ENCODE measurements at regions not wholly inside any gene's neighbourhood (a gene's known extent, or its start where the extent isn't known, plus 50 kb on each side); places are given as distances from the start of the nearest gene placed in this dataset.

GRCh38 chr1:186754542-186755145 lies 74.1 kb upstream of the PLA2G4A start:
- no peak for DNase-seq (ENCODE audit: low read depth in 1 of 2, low spot score in 2 of 2)
- CTCF ChIA-PET (ENCODE audit: partially characterized antibody), result interaction anchor here (0.6 kb wide), 1 partner anchor 8 kb away, joined by 4 read pairs; no protein-coding TSS in a partner anchor
- H3K27ac ChIP-seq (ENCODE audit: low read depth, low read length), result no peak overlapping the region
- no peak overlapping the region for H3K18ac ChIP-seq (ENCODE audit: extremely low read depth, low read length)
- H2BK15ac ChIP-seq (ENCODE audit: low read length), result no peak overlapping the region
- POLR2A ChIA-PET (ENCODE audit: partially characterized antibody), result interaction anchor here (0.6 kb wide), 1 partner anchor 326 kb away, joined by 3 read pairs; no protein-coding TSS in a partner anchor
- no peaks in the 10 kb centered on the region for H4K20me1 ChIP-seq (replicated peaks in 1 of 2; ENCODE audit: control insufficient read depth in 1 of 2, insufficient read depth in 2 of 2, low read length in 2 of 2)
- no peak overlapping the region for H3K14ac ChIP-seq (ENCODE audit: insufficient read length)
- no peak overlapping the region for H3K56ac ChIP-seq (replicated peaks; ENCODE audit: insufficient read length, low read depth, low read length)
- H3K79me2 ChIP-seq (ENCODE audit: control insufficient read depth in 1 of 2, insufficient read depth in 2 of 2, low read length in 2 of 2), result no peaks in the 10 kb centered on the region
- no peak overlapping the region for H2AFZ ChIP-seq (ENCODE audit: low read length)
- H2AK5ac ChIP-seq (ENCODE audit: low read depth, low read length), result no peak overlapping the region
- FAIRE-seq, result no peak
- no peaks in the 10 kb centered on the region for H3K79me1 ChIP-seq (ENCODE audit: low read depth, low read length)
- no peak overlapping the region for H2BK5ac ChIP-seq (ENCODE audit: low read depth, low read length)
- no peaks in the 10 kb centered on the region for H3K36me3 ChIP-seq (ENCODE audit: control insufficient read depth in 2 of 4, insufficient read depth in 4 of 4, low read length in 3 of 4)
- no peak overlapping the region for H2BK20ac ChIP-seq (ENCODE audit: low read length)
- H3K4me3 ChIP-seq (ENCODE audit: extremely low read depth in 1 of 4, insufficient read depth in 2 of 4, low read depth in 3 of 4, low read length in 4 of 4), result no peak overlapping the region
- H3K23ac ChIP-seq (ENCODE audit: insufficient read length), result no peak overlapping the region
- no peaks in the 10 kb centered on the region for H3K9me3 ChIP-seq (ENCODE audit: insufficient read depth in 2 of 2, low read depth in 1 of 2, low read length in 1 of 2)
- no peak overlapping the region for H2BK120ac ChIP-seq (replicated peaks; ENCODE audit: low read depth, low read length)
- H4K8ac ChIP-seq (ENCODE audit: extremely low read depth, insufficient read depth, low read length), result no peak overlapping the region
- H4K91ac ChIP-seq (replicated peaks; ENCODE audit: insufficient read length, low read length), result no peak overlapping the region
- H3K4ac ChIP-seq (replicated peaks; ENCODE audit: insufficient read length, low read depth, low read length), result no peak overlapping the region
- 92% methylated on average over 3 of the region's 3 CpGs; no CpG with 5 or more reads in 1 of the 2 experiments for WGBS, 2 experiments (ENCODE audit: extremely low coverage in 1 of 2, insufficient coverage in 1 of 2, insufficient read length in 1 of 2, insufficient replicate concordance in 2 of 2, low coverage in 1 of 2, low lambda C conversion rate in 2 of 2, missing lambda C conversion rate in 1 of 2)
- H3K4me2 ChIP-seq (ENCODE audit: insufficient read depth in 1 of 2, low read depth in 2 of 2, low read length in 2 of 2), result no peak overlapping the region
- H3K9ac ChIP-seq (replicated peaks in 1 of 4; ENCODE audit: extremely low read depth in 1 of 4, low read depth in 3 of 4, low read length in 3 of 4), result no peak overlapping the region
- no peaks in the 10 kb centered on the region for H3K27me3 ChIP-seq (replicated peaks in 1 of 4; ENCODE audit: control insufficient read depth in 3 of 4, extremely low read depth in 1 of 4, insufficient read depth in 3 of 4, low read length in 3 of 4)
- no peak overlapping the region for H2BK12ac ChIP-seq (ENCODE audit: low read depth, low read length)
- H3K4me1 ChIP-seq (replicated peaks in 1 of 4; ENCODE audit: control insufficient read depth in 3 of 4, insufficient read depth in 4 of 4, low read length in 3 of 4), result no peaks in the 10 kb centered on the region
- no peak overlapping the region for H4K5ac ChIP-seq (ENCODE audit: insufficient read length, low read depth, low read length)
- no peaks in the 10 kb centered on the region for H3K23me2 ChIP-seq (ENCODE audit: low read depth, low read length)
- no peak for TF ChIP-seq SUZ12 (IDR thresholded peaks at IDR 0.05; ENCODE audit: low read length)
- TF ChIP-seq SP4 (IDR thresholded peaks at IDR 0.05; ENCODE audit: low read length), result no peak
- TF ChIP-seq YY1 (IDR thresholded peaks at IDR 0.05; ENCODE audit: low read depth, low read length), result no peak
- TF ChIP-seq ATF2 (IDR thresholded peaks at IDR 0.05; ENCODE audit: low read length), result no peak
- TF ChIP-seq NANOG (IDR thresholded peaks at IDR 0.05; ENCODE audit: insufficient read depth, low read depth, low read length, poor library complexity, severe bottlenecking), result no peak
- no peak for TF ChIP-seq POU5F1 (IDR thresholded peaks at IDR 0.05; ENCODE audit: low read depth, low read length)
- TF ChIP-seq, protein P1, sequence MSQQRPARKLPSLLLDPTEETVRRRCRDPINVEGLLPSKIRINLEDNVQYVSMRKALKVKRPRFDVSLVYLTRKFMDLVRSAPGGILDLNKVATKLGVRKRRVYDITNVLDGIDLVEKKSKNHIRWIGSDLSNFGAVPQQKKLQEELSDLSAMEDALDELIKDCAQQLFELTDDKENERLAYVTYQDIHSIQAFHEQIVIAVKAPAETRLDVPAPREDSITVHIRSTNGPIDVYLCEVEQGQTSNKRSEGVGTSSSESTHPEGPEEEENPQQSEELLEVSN (IDR thresholded peaks at IDR 0.05), result no peak
- TF ChIP-seq FOSL1 (IDR thresholded peaks at IDR 0.05; ENCODE audit: insufficient read depth, low read depth, low read length), result no peak
- no peak for TF ChIP-seq SIRT6 (IDR thresholded peaks at IDR 0.05; ENCODE audit: low read length)
- TF ChIP-seq PHF8 (conservative IDR thresholded peaks at IDR 0.05; ENCODE audit: low read depth, low read length), result no peak
- TF ChIP-seq GTF2F1 (IDR thresholded peaks at IDR 0.05; ENCODE audit: borderline replicate concordance, low read depth, low read length), result no peak

Measured in H1 (cell line).